GM18870 (cell line): ENCODE measurements at regions not wholly inside any gene's neighbourhood (a gene's known extent, or its start where the extent isn't known, plus 50 kb on each side); places are given as distances from the start of the nearest gene placed in this dataset.

Experiments
- ATAC-seq: cut with Tn5 transposase; IDR thresholded peaks from one replicate; pipeline ENCODE4 v1.9.1; 2021; ENCODE audit warnings: moderate library complexity; ENCODE audit not compliant: unreplicated experiment

- ATAC-seq = no peak
Measured at GRCh38 chr7:47724335-47724982, 142.5 kb upstream of the TNS3 start.

GRCh38 chr7:47722126-47722525, 140.2 kb upstream of the TNS3 start:
- ATAC-seq = no peak

- ATAC-seq = no peak
Measured at GRCh38 chr7:47721670-47722069, 139.8 kb upstream of the TNS3 start.

- no peak for ATAC-seq
Measured at GRCh38 chr7:47720907-47721244, 139.0 kb upstream of the TNS3 start.

GRCh38 chr7:47720141-47720906, 138.4 kb upstream of the TNS3 start:
- peak; percentile 83 for ATAC-seq

GRCh38 chr7:47719675-47720074, 137.8 kb upstream of the TNS3 start:
- ATAC-seq = no peak

GRCh38 chr7:47715631-47716068, 133.7 kb upstream of the TNS3 start:
- ATAC-seq = peak; percentile 12

GRCh38 chr7:47714669-47715607, 133.0 kb upstream of the TNS3 start:
- ATAC-seq = peak; percentile 97

- no peak for ATAC-seq
Measured at GRCh38 chr7:47713595-47713994, 131.7 kb upstream of the TNS3 start.

- ATAC-seq = no peak
Measured at GRCh38 chr7:47712416-47712815, 130.5 kb upstream of the TNS3 start.

- no peak for ATAC-seq
Measured at GRCh38 chr7:47711776-47712175, 129.9 kb upstream of the TNS3 start.

GRCh38 chr7:47710201-47710935, 128.5 kb upstream of the TNS3 start:
- no peak for ATAC-seq

- ATAC-seq = no peak
Measured at GRCh38 chr7:47709451-47709850, 127.5 kb upstream of the TNS3 start.

- no peak for ATAC-seq
Measured at GRCh38 chr7:47709051-47709450, 127.1 kb upstream of the TNS3 start.

GRCh38 chr7:47707583-47707982, 125.7 kb upstream of the TNS3 start:
- no peak for ATAC-seq

GRCh38 chr7:47704936-47705335, 123.0 kb upstream of the TNS3 start:
- ATAC-seq = no peak

GRCh38 chr7:47702080-47702479, 120.2 kb upstream of the TNS3 start:
- ATAC-seq = no peak

GRCh38 chr7:47698386-47698785, 116.5 kb upstream of the TNS3 start:
- ATAC-seq = no peak

GRCh38 chr7:47697543-47697942, 115.6 kb upstream of the TNS3 start:
- ATAC-seq = no peak

GRCh38 chr7:47696152-47696710, 114.3 kb upstream of the TNS3 start:
- no peak for ATAC-seq

GRCh38 chr7:47693216-47693615, 111.3 kb upstream of the TNS3 start:
- ATAC-seq = no peak
